ENCODE measurements at regions not wholly inside any gene's neighbourhood (a gene's known extent, or its start where the extent isn't known, plus 50 kb on each side); places are given as distances from the start of the nearest gene placed in this dataset.

DNA sequence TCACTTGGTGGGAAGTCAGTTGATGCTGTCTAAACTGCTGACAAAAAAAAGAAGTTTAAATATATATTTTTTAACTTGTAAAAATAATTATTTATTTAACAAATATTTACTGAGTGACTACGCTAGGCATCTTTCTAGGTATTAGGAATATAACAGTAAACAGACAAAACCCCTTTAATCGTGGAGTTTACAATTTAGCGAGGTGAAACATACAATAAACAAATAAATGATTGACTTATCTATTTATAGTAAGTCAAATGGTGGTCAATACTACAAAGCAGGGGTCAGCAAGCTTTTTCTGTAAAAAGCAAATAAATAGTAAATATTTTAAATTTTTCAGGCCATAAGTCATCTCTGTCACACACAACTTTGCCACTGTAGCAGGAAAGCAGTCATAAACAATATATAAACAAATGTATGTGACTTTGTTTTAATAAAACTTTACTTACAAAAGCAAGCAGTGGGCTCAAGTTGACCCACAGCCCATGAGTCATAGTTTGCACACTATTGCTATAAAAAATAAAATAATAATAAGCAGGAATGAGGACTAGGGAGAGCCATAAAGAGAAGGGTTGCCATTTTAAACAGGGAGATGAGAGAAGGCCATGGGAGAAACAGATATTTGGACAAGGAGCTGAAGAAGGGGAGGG lies 263.9 kb downstream of the PLPP3 start:
- Histone ChIP-seq H3K4me3 (replicated peaks in 1 of 4; ENCODE audit: control extremely low read depth in 1 of 4, insufficient read depth in 1 of 4, low read depth in 3 of 4, low read length in 4 of 4) (no peak overlapping the region), H3K36me3 (ENCODE audit: control insufficient read depth, insufficient read depth, low read length) (no peaks in the 10 kb centered on the region), H3K27ac (ENCODE audit: insufficient read depth, low read length) (no peak overlapping the region), H3K4me2 (ENCODE audit: extremely low read depth, insufficient read depth, low read length) (no peak overlapping the region), H3K27me3 (ENCODE audit: control insufficient read depth, insufficient read depth, low read length) (no peaks in the 10 kb centered on the region), H4K20me1 (ENCODE audit: control insufficient read depth, extremely low read depth, insufficient read depth, low read length) (no peaks in the 10 kb centered on the region), H3K79me2 (ENCODE audit: control insufficient read depth, insufficient read depth, low read length) (no peaks in the 10 kb centered on the region), H3K9me3 (ENCODE audit: control insufficient read depth, insufficient read depth, low read depth, low read length) (no peaks in the 10 kb centered on the region), H3K9ac (ENCODE audit: insufficient read depth, low read length) (no peak overlapping the region), H2AFZ (ENCODE audit: low read length) (no peak overlapping the region), H3K4me1 (ENCODE audit: control insufficient read depth, extremely low read depth, insufficient read depth, low read length) (no peaks in the 10 kb centered on the region)
- DNase-seq (ENCODE audit: low read depth in 2 of 2): no peak
- TF ChIP-seq, protein P1, sequence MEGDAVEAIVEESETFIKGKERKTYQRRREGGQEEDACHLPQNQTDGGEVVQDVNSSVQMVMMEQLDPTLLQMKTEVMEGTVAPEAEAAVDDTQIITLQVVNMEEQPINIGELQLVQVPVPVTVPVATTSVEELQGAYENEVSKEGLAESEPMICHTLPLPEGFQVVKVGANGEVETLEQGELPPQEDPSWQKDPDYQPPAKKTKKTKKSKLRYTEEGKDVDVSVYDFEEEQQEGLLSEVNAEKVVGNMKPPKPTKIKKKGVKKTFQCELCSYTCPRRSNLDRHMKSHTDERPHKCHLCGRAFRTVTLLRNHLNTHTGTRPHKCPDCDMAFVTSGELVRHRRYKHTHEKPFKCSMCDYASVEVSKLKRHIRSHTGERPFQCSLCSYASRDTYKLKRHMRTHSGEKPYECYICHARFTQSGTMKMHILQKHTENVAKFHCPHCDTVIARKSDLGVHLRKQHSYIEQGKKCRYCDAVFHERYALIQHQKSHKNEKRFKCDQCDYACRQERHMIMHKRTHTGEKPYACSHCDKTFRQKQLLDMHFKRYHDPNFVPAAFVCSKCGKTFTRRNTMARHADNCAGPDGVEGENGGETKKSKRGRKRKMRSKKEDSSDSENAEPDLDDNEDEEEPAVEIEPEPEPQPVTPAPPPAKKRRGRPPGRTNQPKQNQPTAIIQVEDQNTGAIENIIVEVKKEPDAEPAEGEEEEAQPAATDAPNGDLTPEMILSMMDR (conservative IDR thresholded peaks at IDR 0.05 in 1 of 2, IDR thresholded peaks at IDR 0.05 in 1 of 2; ENCODE audit: low read depth in 1 of 2, low read length in 2 of 2): no peak
- TF ChIP-seq EZH2 (IDR thresholded peaks at IDR 0.05; ENCODE audit: low read length, missing control alignments): no peak

DNA sequence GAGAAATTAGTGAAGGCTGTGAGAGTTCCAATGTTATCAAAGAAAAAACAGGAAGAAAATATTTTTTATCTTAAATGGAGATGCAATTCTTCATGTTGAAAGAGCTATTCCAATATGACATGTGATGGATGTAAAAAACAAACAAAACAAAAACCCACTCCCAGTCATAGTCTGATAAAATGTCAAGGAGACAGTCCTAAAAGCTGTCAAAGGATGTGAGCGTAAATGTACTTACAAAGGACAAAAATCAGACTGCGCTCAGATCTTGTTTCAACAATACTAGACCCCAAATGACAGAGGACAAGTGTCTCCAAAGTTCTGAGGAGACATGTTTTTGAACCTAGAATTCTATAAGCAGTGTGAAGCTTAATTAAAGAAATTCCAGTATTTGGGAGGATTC lies 265.8 kb downstream of the PLPP3 start:
- no peak for TF ChIP-seq EZH2 (IDR thresholded peaks at IDR 0.05; ENCODE audit: low read length, missing control alignments)
- TF ChIP-seq, protein P1 (conservative IDR thresholded peaks at IDR 0.05 in 1 of 2, IDR thresholded peaks at IDR 0.05 in 1 of 2; ENCODE audit: low read depth in 1 of 2, low read length in 2 of 2): no peak
- Histone ChIP-seq H3K9me3 (ENCODE audit: control insufficient read depth, insufficient read depth, low read depth, low read length) (no peaks in the 10 kb centered on the region), H3K4me3 (replicated peaks in 1 of 4; ENCODE audit: control extremely low read depth in 1 of 4, insufficient read depth in 1 of 4, low read depth in 3 of 4, low read length in 4 of 4) (no peak overlapping the region), H3K4me1 (ENCODE audit: control insufficient read depth, extremely low read depth, insufficient read depth, low read length) (no peaks in the 10 kb centered on the region), H4K20me1 (ENCODE audit: control insufficient read depth, extremely low read depth, insufficient read depth, low read length) (no peaks in the 10 kb centered on the region), H3K4me2 (ENCODE audit: extremely low read depth, insufficient read depth, low read length) (no peak overlapping the region), H3K27ac (ENCODE audit: insufficient read depth, low read length) (no peak overlapping the region), H3K36me3 (ENCODE audit: control insufficient read depth, insufficient read depth, low read length) (no peaks in the 10 kb centered on the region), H2AFZ (ENCODE audit: low read length) (no peak overlapping the region), H3K79me2 (ENCODE audit: control insufficient read depth, insufficient read depth, low read length) (no peaks in the 10 kb centered on the region), H3K9ac (ENCODE audit: insufficient read depth, low read length) (no peak overlapping the region), H3K27me3 (ENCODE audit: control insufficient read depth, insufficient read depth, low read length) (no peaks in the 10 kb centered on the region)
- DNase-seq (ENCODE audit: low read depth in 2 of 2): no peak

DNA sequence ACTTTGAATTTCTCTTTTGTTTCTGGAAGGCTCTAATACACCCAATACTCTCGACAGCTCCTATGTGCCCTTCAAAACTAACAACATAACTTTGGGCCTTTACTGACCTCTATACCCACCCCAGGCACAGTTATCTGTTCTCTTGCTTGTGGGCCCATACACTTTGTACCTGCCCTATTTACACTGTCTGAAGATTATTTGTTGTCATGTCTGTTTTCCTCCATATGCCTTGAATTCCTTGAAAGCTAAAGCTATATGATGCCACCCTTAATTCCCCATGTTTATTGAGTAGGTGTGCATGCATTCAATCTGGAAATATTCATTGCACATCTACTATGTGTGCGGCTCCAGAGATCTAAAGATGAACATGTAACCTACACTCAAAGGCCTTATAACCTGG lies 267.6 kb downstream of the PLPP3 start:
- TF ChIP-seq, protein P1 (conservative IDR thresholded peaks at IDR 0.05 in 1 of 2, IDR thresholded peaks at IDR 0.05 in 1 of 2; ENCODE audit: low read depth in 1 of 2, low read length in 2 of 2): no peak
- no peak for TF ChIP-seq EZH2 (IDR thresholded peaks at IDR 0.05; ENCODE audit: low read length, missing control alignments)
- Histone ChIP-seq H4K20me1 (ENCODE audit: control insufficient read depth, extremely low read depth, insufficient read depth, low read length) (no peaks in the 10 kb centered on the region), H3K9me3 (ENCODE audit: control insufficient read depth, insufficient read depth, low read depth, low read length) (no peaks in the 10 kb centered on the region), H3K9ac (ENCODE audit: insufficient read depth, low read length) (no peak overlapping the region), H3K4me3 (replicated peaks in 1 of 4; ENCODE audit: control extremely low read depth in 1 of 4, insufficient read depth in 1 of 4, low read depth in 3 of 4, low read length in 4 of 4) (no peak overlapping the region), H2AFZ (ENCODE audit: low read length) (no peak overlapping the region), H3K4me1 (ENCODE audit: control insufficient read depth, extremely low read depth, insufficient read depth, low read length) (no peaks in the 10 kb centered on the region), H3K27ac (ENCODE audit: insufficient read depth, low read length) (no peak overlapping the region), H3K36me3 (ENCODE audit: control insufficient read depth, insufficient read depth, low read length) (no peaks in the 10 kb centered on the region), H3K4me2 (ENCODE audit: extremely low read depth, insufficient read depth, low read length) (no peak overlapping the region), H3K79me2 (ENCODE audit: control insufficient read depth, insufficient read depth, low read length) (no peaks in the 10 kb centered on the region), H3K27me3 (ENCODE audit: control insufficient read depth, insufficient read depth, low read length) (no peaks in the 10 kb centered on the region)
- DNase-seq (ENCODE audit: low read depth in 2 of 2): no peak
